ENCODE measurements at regions not wholly inside any gene's neighbourhood (a gene's known extent, or its start where the extent isn't known, plus 50 kb on each side); places are given as distances from the start of the nearest gene placed in this dataset.

- H3K27me3 ChIP-seq: no peaks in the 10 kb centered on the region
- H3K4me3 ChIP-seq: no peak overlapping the region
- H3K4me1 ChIP-seq: peaks cover 0 to 4% (median 2%) of the 10 kb centered on the region in 4 donors
- no peaks in the 10 kb centered on the region for H3K9me3 ChIP-seq
- TF ChIP-seq EP300 (IDR thresholded peaks at IDR 0.05): no peak
- TF ChIP-seq POLR2A (IDR thresholded peaks at IDR 0.05; ENCODE audit: low read depth): no peak
- no peak for TF ChIP-seq CTCF (IDR thresholded peaks at IDR 0.05)
- no peak for TF ChIP-seq POLR2AphosphoS5 (IDR thresholded peaks at IDR 0.05)
- no peak for DNase-seq (ENCODE audit: extremely low spot score)
- intact Hi-C loops (cut with DNase I): no loop called here
- H3K27ac ChIP-seq (replicated peaks in 1 of 4): no peak overlapping the region
- WGBS: 53% methylated on average over 5 of the region's 5 CpGs
- H3K36me3 ChIP-seq: no peaks in the 10 kb centered on the region
Measured at GRCh38 chr3:191762323-191762960, 301.5 kb downstream of the PYDC2 start.

- Histone ChIP-seq H3K9me3 (peaks cover 0 to 8% (median 2%) of the 10 kb centered on the region in 4 donors), H3K4me3 (no peak overlapping the region), H3K4me1 (no peaks in the 10 kb centered on the region), H3K27me3 (no peaks in the 10 kb centered on the region), H3K27ac (replicated peaks in 1 of 4) (no peak overlapping the region), H3K36me3 (no peaks in the 10 kb centered on the region)
- intact Hi-C loops (cut with DNase I): no loop called here
- no peak for DNase-seq (ENCODE audit: extremely low spot score)
- WGBS: 89% methylated on average over 2 of the region's 2 CpGs
- TF ChIP-seq EP300 (IDR thresholded peaks at IDR 0.05) (no peak), POLR2AphosphoS5 (IDR thresholded peaks at IDR 0.05) (no peak), POLR2A (IDR thresholded peaks at IDR 0.05; ENCODE audit: low read depth) (no peak), CTCF (IDR thresholded peaks at IDR 0.05) (no peak)
Measured at GRCh38 chr3:191768421-191768820, 307.5 kb downstream of the PYDC2 start.

DNA sequence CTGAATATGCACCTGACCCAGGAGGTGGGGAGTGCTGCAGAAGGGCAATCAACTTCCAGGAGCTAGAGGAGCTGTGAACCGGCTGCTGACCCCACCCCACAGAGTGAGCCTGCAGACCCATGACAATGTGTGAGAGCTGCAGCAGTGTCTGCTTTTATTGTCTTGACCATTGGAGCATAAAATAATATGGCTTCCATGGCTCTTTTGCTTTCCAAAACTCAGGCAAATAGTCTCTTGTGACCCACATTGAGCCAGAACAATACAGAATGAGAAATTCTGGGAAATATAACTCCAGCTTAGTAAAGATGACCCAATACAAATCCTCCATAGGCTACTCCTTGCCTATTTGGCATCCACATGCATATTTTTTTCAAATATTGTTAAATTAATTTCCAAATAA is 309.6 kb downstream of the PYDC2 start:
- H3K27me3 ChIP-seq: no peaks in the 10 kb centered on the region
- no peak for DNase-seq (ENCODE audit: extremely low spot score)
- H3K36me3 ChIP-seq: no peaks in the 10 kb centered on the region
- TF ChIP-seq POLR2A (IDR thresholded peaks at IDR 0.05; ENCODE audit: low read depth) (no peak), POLR2AphosphoS5 (IDR thresholded peaks at IDR 0.05) (no peak), EP300 (IDR thresholded peaks at IDR 0.05) (no peak), CTCF (IDR thresholded peaks at IDR 0.05) (no peak)
- no peaks in the 10 kb centered on the region for H3K4me1 ChIP-seq
- no peak overlapping the region for H3K27ac ChIP-seq (replicated peaks in 1 of 4)
- no peak overlapping the region for H3K4me3 ChIP-seq
- 69% methylated on average over 1 of the region's 1 CpG for WGBS
- intact Hi-C loops (cut with DNase I): no loop called here
- peaks cover 0 to 8% (median 2%) of the 10 kb centered on the region in 4 donors for H3K9me3 ChIP-seq

DNA sequence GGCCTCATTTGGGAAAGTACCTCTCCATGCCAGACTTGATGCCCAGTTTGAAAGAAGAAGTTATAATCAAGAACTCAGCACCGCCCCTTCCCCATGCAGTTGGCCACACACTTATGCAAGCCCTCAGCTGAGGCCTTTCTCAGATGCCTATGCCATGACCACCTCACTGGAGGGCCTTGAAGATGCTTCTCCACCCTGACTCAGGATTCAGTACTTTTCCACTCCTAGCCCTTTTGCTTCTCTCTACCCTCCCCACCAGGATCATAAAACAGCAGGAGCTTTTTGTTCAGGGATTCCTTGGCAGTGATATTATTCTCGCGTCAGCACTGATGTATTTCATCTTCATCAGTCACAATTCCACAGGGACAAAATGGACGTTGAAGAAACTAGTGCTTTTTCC is 313.5 kb downstream of the PYDC2 start:
- Histone ChIP-seq H3K9me3 (peaks cover 0 to under 1% (median 0%) of the 10 kb centered on the region in 4 donors), H3K27ac (replicated peaks in 1 of 4) (no peak overlapping the region), H3K36me3 (no peaks in the 10 kb centered on the region), H3K4me1 (no peaks in the 10 kb centered on the region), H3K27me3 (no peaks in the 10 kb centered on the region), H3K4me3 (no peak overlapping the region)
- intact Hi-C loops (cut with DNase I): no loop called here
- 47% methylated on average over 4 of the region's 4 CpGs for WGBS
- no peak for DNase-seq (ENCODE audit: extremely low spot score)
- TF ChIP-seq POLR2AphosphoS5 (IDR thresholded peaks at IDR 0.05): no peak
- TF ChIP-seq POLR2A (IDR thresholded peaks at IDR 0.05; ENCODE audit: low read depth): no peak
- no peak for TF ChIP-seq CTCF (IDR thresholded peaks at IDR 0.05)
- no peak for TF ChIP-seq EP300 (IDR thresholded peaks at IDR 0.05)

All from esophagus muscularis mucosa (tissue), 4 donors.